Naive thymus-derived CD4-positive, alpha-beta T cell (primary cell): ENCODE measurements at regions not wholly inside any gene's neighbourhood (a gene's known extent, or its start where the extent isn't known, plus 50 kb on each side); places are given as distances from the start of the nearest gene placed in this dataset.
"Not testable (repeated sequence)": the region's sequence is repeated elsewhere in the genome, so short reads cannot be mapped to it uniquely, and the experiment has no call there.

Source experiments
- ATAC-seq: fragments of 150-1000 bp; cut with Tn5 transposase; 2 replicates; pipeline ENCODE4 v1.10.0; 2021; ENCODE audit warnings: mild to moderate bottlenecking, moderate library complexity
- CTCF ChIA-PET: fragments of 350-600 bp; sonication (Branson Sonifier 250); formaldehyde crosslinking; loops from one replicate; lab custom pipeline; 2021; ENCODE audit warnings: antibody characterized with exemption; lab: Charles Lee
- POLR2A ChIA-PET: fragments of 350-600 bp; sonication (Branson Sonifier 250); formaldehyde crosslinking; loops from one replicate; lab custom pipeline; 2021; ENCODE audit warnings: antibody characterized with exemption, inconsistent platforms; lab: Charles Lee
- DNase-seq, 9 donors: peaks; one replicate each; pipeline versions ENCODE4 v3.0.0 to v3.0.0-alpha.2; 2020 to 2022; ENCODE audit warnings: mixed read lengths in 1 of 9
- H3K27ac ChIP-seq: one replicate; pipeline ENCODE4 v1.7.0; 2013; ENCODE audit warnings: mild to moderate bottlenecking, low read depth, low read length, moderate library complexity
- H3K27me3 ChIP-seq, 2 donors: one replicate each; pipeline ENCODE4 v1.7.0; 2013; ENCODE audit warnings: low read length in 2 of 2, mild to moderate bottlenecking in 2 of 2, moderate library complexity in 2 of 2; ENCODE audit not compliant: control insufficient read depth in 2 of 2, insufficient read depth in 2 of 2
- H3K36me3 ChIP-seq, 3 experiments: 1 replicate in 2 of 3; 2 replicates in 1 of 3; pipeline ENCODE4 v1.7.0; 2013; ENCODE audit warnings: low read length in 3 of 3, mild to moderate bottlenecking in 3 of 3, moderate library complexity in 1 of 3; ENCODE audit not compliant: insufficient read depth in 3 of 3, control insufficient read depth in 2 of 3
- H3K4me1 ChIP-seq, 2 donors: one replicate each; pipeline ENCODE4 v1.7.0; 2013; ENCODE audit warnings: low read length in 2 of 2, mild to moderate bottlenecking in 2 of 2, moderate library complexity in 1 of 2; ENCODE audit not compliant: control insufficient read depth in 2 of 2, insufficient read depth in 2 of 2
- H3K4me3 ChIP-seq: 2 replicates; pipeline ENCODE4 v1.7.0; 2013; ENCODE audit warnings: mild to moderate bottlenecking, low read length
- H3K9me3 ChIP-seq, 3 experiments: 1 replicate in 2 of 3; 2 replicates in 1 of 3; pipeline ENCODE4 v1.7.0; 2013; ENCODE audit warnings: low read length in 3 of 3; ENCODE audit not compliant: control insufficient read depth in 2 of 3
- H3K27ac Mint-ChIP-seq, 9 donors: one replicate each; pipeline ENCODE4 v1.8.0; 2020 to 2022; ENCODE audit warnings: mixed read lengths in 9 of 9, mild to moderate bottlenecking in 8 of 9, moderate library complexity in 5 of 9, inconsistent platforms in 2 of 9
- H3K27me3 Mint-ChIP-seq, 5 donors: one replicate each; pipeline ENCODE4 v1.8.0; 2021 to 2022; ENCODE audit warnings: mixed read lengths in 5 of 5, mild to moderate bottlenecking in 1 of 5
- H3K36me3 Mint-ChIP-seq, 5 donors: one replicate each; pipeline ENCODE4 v1.8.0; 2020 to 2022; ENCODE audit warnings: mixed read lengths in 5 of 5, mild to moderate bottlenecking in 3 of 5, inconsistent platforms in 1 of 5
- H3K4me1 Mint-ChIP-seq, 7 donors: one replicate each; pipeline ENCODE4 v1.8.0; 2020 to 2022; ENCODE audit warnings: mixed read lengths in 7 of 7, mild to moderate bottlenecking in 3 of 7, inconsistent platforms in 1 of 7
- H3K4me3 Mint-ChIP-seq, 10 donors: one replicate each; pipeline ENCODE4 v1.8.0; 2020 to 2022; ENCODE audit warnings: mild to moderate bottlenecking in 10 of 10, mixed read lengths in 10 of 10, moderate library complexity in 6 of 10, inconsistent platforms in 2 of 10
- H3K9me3 Mint-ChIP-seq, 11 donors: one replicate each; pipeline ENCODE4 v1.8.0; 2020 to 2022; ENCODE audit warnings: mixed read lengths in 11 of 11, mild to moderate bottlenecking in 4 of 11, inconsistent platforms in 1 of 11, moderate library complexity in 1 of 11
- intact Hi-C, 2 donors: fragments of 100-400 bp; cut with micrococcal nuclease; formaldehyde crosslinking; loops; one replicate each; pipeline ENCODE4 v1.15.1; 2023

DNA sequence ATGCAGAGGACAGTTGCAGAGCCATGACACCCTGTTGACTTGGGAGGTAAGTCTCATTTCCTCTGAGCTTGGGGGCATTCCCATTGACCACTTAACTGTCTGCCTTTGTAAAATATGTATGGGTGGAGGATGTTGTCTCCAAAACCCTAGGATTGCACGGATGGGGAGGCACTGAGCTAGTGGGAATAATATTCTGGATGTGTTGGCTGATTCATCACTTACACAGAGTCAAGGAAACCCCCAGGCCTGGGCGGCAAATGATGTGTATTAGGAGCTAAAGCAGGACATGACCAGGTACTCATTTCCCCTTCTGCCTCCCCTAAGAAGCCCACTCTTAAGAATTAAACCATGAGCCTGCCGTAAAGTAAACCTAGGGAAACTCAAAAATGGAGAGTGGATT is 319.4 kb downstream of the VRK1 start:
- H3K4me1 Mint-ChIP-seq: peaks cover 21 to 46% (median 33%) of the 10 kb centered on the region in 7 donors
- no peak for DNase-seq
- Histone ChIP-seq H3K27me3 (no peaks in the 10 kb centered on the region), H3K36me3 (no peaks in the 10 kb centered on the region), H3K4me1 (peaks cover 22 to 33% of the 10 kb centered on the region in 2 donors), H3K27ac (no peak overlapping the region), H3K4me3 (no peak overlapping the region), H3K9me3 (no peaks in the 10 kb centered on the region)
- no peak overlapping the region for H3K4me3 Mint-ChIP-seq
- intact Hi-C loops: no loop called here
- ChIA-PET POLR2A (no interaction called here), CTCF (no interaction called here)
- no peak for ATAC-seq
- H3K27me3 Mint-ChIP-seq: peaks cover 0 to 6% (median 0%) of the 10 kb centered on the region in 5 donors
- H3K36me3 Mint-ChIP-seq: no peaks in the 10 kb centered on the region
- peak overlapping the region in 2 of 9 donors; percentile 2 to 17 for H3K27ac Mint-ChIP-seq
- H3K9me3 Mint-ChIP-seq: no peaks in the 10 kb centered on the region

DNA sequence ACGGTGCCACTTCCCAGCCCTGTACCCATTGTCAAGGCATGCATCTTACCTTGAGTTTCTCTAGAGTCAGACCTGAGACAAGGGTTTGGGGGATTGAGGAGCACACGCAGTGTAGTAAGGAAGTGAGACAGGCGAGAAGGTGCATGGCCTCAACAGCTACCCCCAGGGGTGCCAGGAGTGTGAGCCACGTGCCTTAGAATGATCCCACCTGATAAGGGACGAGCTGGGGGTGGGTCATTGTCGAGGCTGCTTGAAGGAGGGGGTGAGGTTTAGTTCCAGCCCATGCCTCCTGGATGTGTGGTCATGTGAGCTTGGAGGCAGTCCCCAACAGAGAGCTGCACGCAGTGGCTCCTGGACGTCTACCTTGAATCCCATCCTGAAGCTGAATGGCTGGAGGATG is 320.5 kb downstream of the VRK1 start:
- H3K36me3 Mint-ChIP-seq: no peaks in the 10 kb centered on the region
- H3K4me3 ChIP-seq: no peak overlapping the region
- H3K27ac ChIP-seq: no peak overlapping the region
- H3K9me3 Mint-ChIP-seq: no peaks in the 10 kb centered on the region
- H3K4me1 ChIP-seq: peaks cover 22 to 33% of the 10 kb centered on the region in 2 donors
- DNase-seq: no peak
- H3K4me1 Mint-ChIP-seq: peaks cover 26 to 58% (median 37%) of the 10 kb centered on the region in 7 donors
- CTCF ChIA-PET: no interaction called here
- POLR2A ChIA-PET: no interaction called here
- no peaks in the 10 kb centered on the region for H3K27me3 ChIP-seq
- intact Hi-C loops: no loop called here
- H3K36me3 ChIP-seq: no peaks in the 10 kb centered on the region
- H3K9me3 ChIP-seq: no peaks in the 10 kb centered on the region
- peak overlapping the region in 2 of 9 donors; percentile 47 to 52 for H3K27ac Mint-ChIP-seq
- H3K4me3 Mint-ChIP-seq: no peak overlapping the region
- ATAC-seq: no peak
- peaks cover 0 to 6% (median 0%) of the 10 kb centered on the region in 5 donors for H3K27me3 Mint-ChIP-seq

GRCh38 chr14:97120204-97120603 is 323.0 kb downstream of the VRK1 start:
- CTCF ChIA-PET: interaction anchor here (1.0 kb wide), 2 partner anchors 64 to 268 kb away, joined by 3 read pairs; no protein-coding TSS in a partner anchor
- Mint-ChIP-seq H3K4me1 (peaks cover 26 to 58% (median 37%) of the 10 kb centered on the region in 7 donors), H3K36me3 (no peaks in the 10 kb centered on the region), H3K27ac (peak overlapping the region; percentile 75 to 96 (median 92)), H3K27me3 (no peaks in the 10 kb centered on the region), H3K4me3 (peak overlapping the region; percentile 56 to 81 (median 70)), H3K9me3 (no peaks in the 10 kb centered on the region)
- no peak for ATAC-seq
- Histone ChIP-seq H3K27me3 (no peaks in the 10 kb centered on the region), H3K27ac (peak overlapping the region; percentile 57), H3K36me3 (no peaks in the 10 kb centered on the region), H3K9me3 (no peaks in the 10 kb centered on the region), H3K4me1 (peaks cover 22 to 33% of the 10 kb centered on the region in 2 donors), H3K4me3 (no peak overlapping the region)
- no peak for DNase-seq
- intact Hi-C loops: loop anchor here in 1 of 2 donors (1.0 to 10.0 kb wide), 4 partner anchors 158 to 379 kb away; partner anchors contain the start of gene VRK1
- POLR2A ChIA-PET: interaction anchor here (0.7 to 1.1 kb wide), 2 partner anchors 158 to 321 kb away, joined by 3 read pairs; no protein-coding TSS in a partner anchor

DNA sequence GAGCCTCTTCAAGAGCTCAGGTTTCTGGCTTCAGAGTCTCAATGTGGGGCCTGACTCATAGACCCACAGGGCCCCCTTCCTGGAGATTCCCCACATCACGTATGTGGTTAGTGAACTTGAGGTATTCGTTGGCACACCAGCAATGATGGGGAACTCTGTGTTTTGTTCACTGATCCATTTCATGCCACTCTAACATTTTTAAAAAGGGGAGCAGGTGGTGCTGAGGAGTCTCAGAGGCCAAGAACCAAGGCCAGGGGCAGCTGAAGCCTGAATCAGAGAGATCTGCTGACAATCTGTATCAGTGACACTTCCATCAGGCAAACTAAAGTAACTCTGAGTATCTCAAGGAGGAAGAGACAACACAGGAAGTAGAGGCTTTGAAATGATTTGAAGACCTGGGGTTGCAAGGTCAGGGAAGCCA is 323.4 kb downstream of the VRK1 start:
- ChIA-PET CTCF (interaction anchor here (1.0 kb wide), 2 partner anchors 65 to 269 kb away, joined by 3 read pairs; no protein-coding TSS in a partner anchor), POLR2A (interaction anchor here (0.7 to 1.1 kb wide), 2 partner anchors 158 to 321 kb away, joined by 3 read pairs; no protein-coding TSS in a partner anchor)
- peaks cover 26 to 58% (median 37%) of the 10 kb centered on the region in 7 donors for H3K4me1 Mint-ChIP-seq
- peak; percentile 10 to 69 (median 48) for DNase-seq
- intact Hi-C loops: loop anchor here in 1 of 2 donors (1.0 to 10.0 kb wide), 4 partner anchors 158 to 380 kb away; partner anchors contain the start of gene VRK1
- no peaks in the 10 kb centered on the region for H3K27me3 ChIP-seq
- H3K9me3 ChIP-seq: no peaks in the 10 kb centered on the region
- peak overlapping the region; percentile 56 to 81 (median 70) for H3K4me3 Mint-ChIP-seq
- no peaks in the 10 kb centered on the region for H3K36me3 ChIP-seq
- H3K27ac Mint-ChIP-seq: peak overlapping the region; percentile 75 to 96 (median 92)
- peak overlapping the region; percentile 57 for H3K27ac ChIP-seq
- no peaks in the 10 kb centered on the region for H3K9me3 Mint-ChIP-seq
- no peaks in the 10 kb centered on the region for H3K27me3 Mint-ChIP-seq
- peak; percentile 85 for ATAC-seq
- peaks cover 22 to 33% of the 10 kb centered on the region in 2 donors for H3K4me1 ChIP-seq
- H3K4me3 ChIP-seq: no peak overlapping the region
- no peaks in the 10 kb centered on the region for H3K36me3 Mint-ChIP-seq

GRCh38 chr14:97129639-97130038 is 332.5 kb downstream of the VRK1 start:
- no peak overlapping the region for H3K27ac Mint-ChIP-seq
- H3K4me1 Mint-ChIP-seq: no peaks in the 10 kb centered on the region
- peaks cover 0 to 5% (median 0%) of the 10 kb centered on the region in 5 donors for H3K36me3 Mint-ChIP-seq
- no peaks in the 10 kb centered on the region for H3K27me3 ChIP-seq
- peaks cover 0 to 9% (median 0%) of the 10 kb centered on the region in 11 donors for H3K9me3 Mint-ChIP-seq
- H3K4me1 ChIP-seq: no peaks in the 10 kb centered on the region
- POLR2A ChIA-PET: no interaction called here
- H3K27ac ChIP-seq: no peak overlapping the region
- ATAC-seq: no peak
- intact Hi-C loops: loop anchor here in 1 of 2 donors (10.0 kb wide), 1 partner anchor 275 kb away; no protein-coding TSS in a partner anchor
- no peaks in the 10 kb centered on the region for H3K36me3 ChIP-seq
- H3K4me3 ChIP-seq: no peak overlapping the region
- H3K27me3 Mint-ChIP-seq: no peaks in the 10 kb centered on the region
- DNase-seq: no peak
- no peaks in the 10 kb centered on the region for H3K9me3 ChIP-seq
- peak overlapping the region in 1 of 10 donors; percentile 25 for H3K4me3 Mint-ChIP-seq
- CTCF ChIA-PET: interaction anchor here (0.8 kb wide), 1 partner anchor 219 kb away, joined by 9 read pairs; no protein-coding TSS in a partner anchor

DNA sequence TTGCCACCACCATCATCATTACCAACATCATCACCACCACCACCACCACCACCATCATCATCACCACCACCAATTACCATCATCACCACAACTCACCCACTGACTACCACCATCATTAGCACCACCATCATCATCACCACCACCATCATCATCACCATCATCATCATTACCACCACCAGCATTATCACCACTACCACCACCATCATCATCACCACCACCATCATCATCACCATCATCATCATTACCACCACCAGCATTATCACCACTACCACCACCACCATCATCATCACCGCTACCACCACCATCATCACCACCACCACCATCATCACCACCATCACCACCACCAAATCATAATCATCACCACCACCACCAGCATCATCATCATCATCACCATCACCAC is 338.7 kb downstream of the VRK1 start:
- POLR2A ChIA-PET, H3K9me3 ChIP-seq, H3K27ac ChIP-seq, ATAC-seq, CTCF ChIA-PET, DNase-seq, H3K4me1 ChIP-seq, intact Hi-C loops, H3K4me3 ChIP-seq, H3K4me3 Mint-ChIP-seq, H3K36me3 ChIP-seq, H3K36me3 Mint-ChIP-seq, H3K27me3 Mint-ChIP-seq, H3K27me3 ChIP-seq, H3K27ac Mint-ChIP-seq: not testable (repeated sequence)
- Mint-ChIP-seq H3K4me1 (peaks cover 0 to 11% (median 4%) of the 10 kb centered on the region in 7 donors), H3K9me3 (peaks cover 0 to 18% (median 7%) of the 10 kb centered on the region in 11 donors)
